NCI-H524 treated with DMSO at 0.1 percent for 48 hours (cell line): ENCODE measurements at regions not wholly inside any gene's neighbourhood (a gene's known extent, or its start where the extent isn't known, plus 50 kb on each side); places are given as distances from the start of the nearest gene placed in this dataset.
"Not testable (repeated sequence)": the region's sequence is repeated elsewhere in the genome, so short reads cannot be mapped to it uniquely, and the experiment has no call there.

ENCODE experiments used
- DNase-seq: peaks from one replicate; lab custom pipeline; 2025; lab: John Stamatoyannopoulos, UW

DNA sequence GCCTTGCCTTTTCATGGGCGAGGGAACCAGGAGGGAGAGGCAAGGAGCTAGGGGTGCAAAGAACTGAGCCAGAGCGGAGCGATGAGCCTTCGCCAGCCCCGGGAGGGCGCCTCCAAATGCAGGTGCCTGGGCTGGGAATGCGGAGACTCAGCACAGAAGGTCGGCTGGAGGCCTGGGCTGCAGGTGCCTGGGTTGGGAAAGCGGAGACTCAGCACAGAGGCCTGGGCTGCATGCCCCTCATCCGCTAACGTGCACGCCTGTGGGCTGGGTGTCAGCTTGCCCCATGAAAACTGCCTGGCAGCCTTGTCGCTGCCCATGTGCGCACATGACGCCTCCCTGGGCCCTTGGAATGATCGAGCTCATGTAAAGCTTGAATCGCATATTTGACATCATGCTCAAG lies 51.8 kb downstream of the POM121L12 start:
- DNase-seq, result no peak

DNA sequence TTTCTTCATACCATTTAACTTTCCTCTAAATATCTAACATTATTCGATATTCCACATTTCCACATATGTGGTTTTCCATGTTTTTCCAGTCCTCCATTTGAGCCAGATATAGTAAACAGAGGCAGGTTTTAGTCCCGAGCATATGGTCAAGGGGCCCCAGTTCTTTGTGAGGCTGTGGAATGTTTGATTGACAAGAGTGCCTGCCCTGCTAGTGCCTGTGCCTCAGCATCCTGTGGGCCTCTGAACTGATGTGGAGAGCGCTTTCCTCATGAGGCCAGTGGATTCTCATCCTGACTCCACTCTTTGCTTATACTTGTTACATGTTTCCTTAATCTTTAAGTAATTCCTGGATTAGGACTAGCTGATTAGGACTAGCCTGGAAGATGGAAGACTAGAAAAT lies 58.8 kb downstream of the POM121L12 start:
- no peak for DNase-seq

DNA sequence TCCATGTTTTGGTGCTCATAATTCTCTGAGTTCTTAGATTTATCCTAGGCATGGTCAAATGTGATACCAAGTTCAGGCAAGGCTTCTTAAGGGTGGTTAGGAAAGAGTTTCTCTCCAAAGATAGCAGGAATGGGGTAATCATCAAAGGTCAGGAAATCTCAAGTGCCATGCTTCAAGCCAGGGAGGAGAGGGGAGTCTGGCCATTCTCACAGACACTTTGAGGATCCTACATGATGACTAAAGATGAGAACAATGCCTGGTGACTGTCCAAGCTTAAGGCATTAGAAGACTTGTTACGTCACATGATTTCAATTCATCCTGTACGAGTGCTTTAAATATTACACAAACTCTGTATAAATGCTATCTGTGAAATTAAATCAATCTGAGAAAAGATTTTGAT lies 59.4 kb downstream of the POM121L12 start:
- DNase-seq, result no peak

DNA sequence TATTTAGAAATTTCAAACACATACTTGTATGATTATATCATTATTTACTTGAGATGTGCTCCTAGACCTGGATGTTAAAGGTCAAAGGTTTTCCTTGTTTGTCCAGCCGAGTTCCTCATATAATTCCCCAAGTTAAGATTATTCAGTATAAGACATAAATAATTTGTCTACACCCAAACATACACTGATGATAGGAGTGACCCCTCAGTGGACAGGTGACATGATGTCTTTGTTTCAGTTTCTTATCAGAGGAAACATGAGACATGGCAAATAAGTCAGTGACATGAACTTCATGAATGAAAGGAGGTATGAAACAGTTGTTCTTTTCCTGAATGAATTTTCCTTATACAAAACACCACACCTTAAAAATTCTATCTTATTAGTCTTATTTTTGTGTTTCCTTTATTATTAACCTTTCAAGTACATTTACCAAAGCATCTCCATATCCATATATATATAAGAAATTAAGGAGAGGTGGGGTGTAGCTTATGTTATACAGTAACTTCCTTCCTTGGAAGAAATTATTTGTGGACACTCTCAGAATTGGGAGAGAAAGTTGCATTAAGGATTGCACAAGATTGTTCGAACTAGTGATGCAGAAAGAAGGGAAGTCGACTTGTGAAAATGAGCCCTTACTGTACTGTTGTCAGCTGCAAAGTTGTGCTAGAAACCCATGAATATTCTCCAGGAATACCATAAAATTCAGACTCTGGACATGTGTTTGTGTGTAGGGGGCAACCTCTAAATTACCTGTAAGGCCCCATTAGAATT lies 60.5 kb downstream of the POM121L12 start:
- no peak for DNase-seq

DNA sequence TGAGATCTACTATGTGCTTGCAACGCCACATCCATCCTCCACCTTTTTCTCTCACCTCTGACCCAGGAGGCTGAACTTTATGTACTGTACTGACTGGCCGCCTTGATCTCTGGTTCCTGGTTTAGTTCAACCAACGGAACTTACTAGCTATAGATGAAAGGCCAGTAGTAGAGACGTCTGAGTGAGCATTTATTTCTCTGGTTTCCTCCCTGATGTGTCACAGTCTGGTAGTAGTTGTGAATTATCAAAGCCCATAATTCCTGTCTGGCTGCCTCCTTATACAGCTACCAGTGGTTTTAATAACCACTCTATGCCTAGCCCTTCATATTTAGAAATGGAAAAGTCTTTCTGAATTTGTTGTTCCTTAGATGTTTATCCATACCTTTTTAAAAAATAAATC lies 64.7 kb downstream of the POM121L12 start:
- DNase-seq, result no peak

DNA sequence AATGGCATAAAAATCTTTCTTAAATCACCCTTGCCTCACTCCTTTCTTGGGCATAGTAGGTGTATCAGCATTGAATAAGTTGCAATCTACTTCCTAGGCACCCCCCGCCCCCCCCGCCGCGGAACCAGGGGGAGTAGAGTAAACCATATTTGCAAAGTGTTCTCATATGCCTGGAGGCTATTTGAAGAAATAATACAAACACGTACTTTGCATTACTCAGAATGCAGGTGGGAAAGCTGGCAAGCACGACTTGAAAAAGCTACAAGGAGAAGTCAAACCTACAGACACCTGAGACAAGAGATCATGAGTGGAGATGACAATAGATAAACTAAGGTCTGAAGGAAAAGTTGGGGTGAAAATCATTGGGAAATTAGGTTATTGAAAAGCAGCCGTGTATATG lies 65.6 kb downstream of the POM121L12 start:
- no peak for DNase-seq

DNA sequence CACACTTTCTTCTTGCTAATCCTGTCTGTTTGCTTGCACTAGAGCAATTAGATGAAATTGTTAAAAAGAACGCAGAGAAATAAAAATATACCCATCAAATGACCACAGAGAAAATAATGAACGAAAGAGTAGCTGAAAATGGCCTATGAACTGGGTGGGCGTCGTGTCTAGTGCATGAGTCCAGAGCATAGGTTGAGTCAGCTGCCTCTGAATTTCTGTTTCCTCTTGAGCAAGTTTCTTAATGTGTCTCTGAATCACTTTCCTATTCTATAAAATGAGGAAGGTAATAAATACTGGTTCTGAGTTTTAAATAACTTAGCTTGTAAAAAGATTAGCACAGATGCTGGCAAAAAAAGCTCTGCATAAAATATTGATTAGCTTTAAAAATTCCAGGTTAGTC lies 75.0 kb downstream of the POM121L12 start:
- no peak for DNase-seq

DNA sequence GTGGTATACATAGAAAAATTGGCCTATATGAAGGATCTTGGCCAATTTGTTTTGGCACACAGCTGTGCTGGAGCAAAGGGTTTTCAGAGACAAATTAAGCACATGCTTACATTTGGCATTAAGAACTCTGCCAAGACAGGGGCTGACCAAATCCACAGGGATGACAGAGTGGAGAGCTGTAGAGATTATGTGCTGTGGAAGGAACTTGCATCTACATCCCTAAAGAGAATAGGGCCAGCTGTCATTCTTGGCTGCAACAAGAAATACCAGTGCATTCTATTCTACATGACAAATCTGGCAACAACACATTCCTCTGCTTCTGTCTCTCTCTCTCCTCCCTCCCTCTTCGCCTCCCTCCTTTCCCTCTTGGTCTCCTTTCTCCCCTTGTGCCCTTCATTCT lies 75.6 kb downstream of the POM121L12 start:
- DNase-seq, result no peak

DNA sequence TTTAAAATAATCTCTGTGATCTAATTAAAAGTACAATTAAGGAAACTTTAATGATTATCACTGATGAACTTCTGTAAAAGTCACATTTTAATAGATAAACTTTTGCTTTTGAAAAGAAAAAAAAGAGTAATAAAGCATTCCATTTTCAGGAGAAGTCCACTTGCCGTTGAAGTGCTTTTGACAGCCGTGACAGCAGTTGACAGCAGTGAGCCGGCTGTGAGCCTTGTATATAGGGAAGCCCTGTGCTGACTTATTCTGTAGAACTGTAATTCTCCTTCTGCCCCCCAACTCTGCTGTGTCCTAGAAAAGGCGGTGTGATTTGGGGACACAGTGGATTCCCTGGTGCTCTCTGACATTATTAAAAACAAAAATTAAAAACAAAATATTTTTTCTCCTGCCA lies 78.0 kb downstream of the POM121L12 start:
- DNase-seq, result no peak

DNA sequence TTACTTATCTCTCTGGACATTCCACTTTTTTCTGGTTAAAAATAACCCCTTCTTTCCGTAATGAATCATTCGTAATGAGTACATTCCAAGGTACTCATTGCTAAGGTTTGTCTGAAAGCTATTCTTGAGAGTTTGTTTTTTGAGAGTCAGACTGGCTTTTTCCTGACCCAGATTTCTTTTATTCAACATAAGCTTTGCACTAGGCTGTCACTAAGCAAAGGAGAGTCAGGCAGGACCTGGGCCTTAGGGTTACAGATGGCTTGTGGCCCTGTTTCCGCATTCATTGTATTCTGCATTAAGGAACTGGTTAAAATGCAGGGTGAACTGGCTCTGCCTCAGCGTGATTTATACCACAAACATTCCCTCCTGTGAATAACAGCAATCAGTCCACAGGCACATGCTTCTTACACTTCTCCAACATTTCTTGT lies 84.1 kb downstream of the POM121L12 start:
- no peak for DNase-seq

DNA sequence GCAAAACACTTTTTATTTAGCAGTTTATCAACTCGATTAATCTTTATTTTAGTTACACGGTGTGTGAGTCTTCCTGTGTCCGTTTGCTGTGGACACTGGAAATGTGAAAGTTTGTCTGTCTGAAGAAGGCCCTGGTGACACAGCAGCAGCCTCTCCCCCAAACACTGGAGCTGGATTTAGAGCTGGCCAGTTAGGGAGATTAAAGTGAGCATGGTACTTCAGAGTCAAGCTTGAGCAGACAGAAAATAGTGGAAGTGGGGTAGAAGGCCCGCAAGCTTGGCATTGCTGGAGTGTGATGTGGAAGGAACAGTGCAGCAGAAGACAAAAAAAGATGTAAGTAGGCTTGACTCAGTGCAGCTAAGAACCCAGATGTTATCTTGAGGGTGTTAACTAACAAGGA lies 85.9 kb downstream of the POM121L12 start:
- DNase-seq, result no peak

DNA sequence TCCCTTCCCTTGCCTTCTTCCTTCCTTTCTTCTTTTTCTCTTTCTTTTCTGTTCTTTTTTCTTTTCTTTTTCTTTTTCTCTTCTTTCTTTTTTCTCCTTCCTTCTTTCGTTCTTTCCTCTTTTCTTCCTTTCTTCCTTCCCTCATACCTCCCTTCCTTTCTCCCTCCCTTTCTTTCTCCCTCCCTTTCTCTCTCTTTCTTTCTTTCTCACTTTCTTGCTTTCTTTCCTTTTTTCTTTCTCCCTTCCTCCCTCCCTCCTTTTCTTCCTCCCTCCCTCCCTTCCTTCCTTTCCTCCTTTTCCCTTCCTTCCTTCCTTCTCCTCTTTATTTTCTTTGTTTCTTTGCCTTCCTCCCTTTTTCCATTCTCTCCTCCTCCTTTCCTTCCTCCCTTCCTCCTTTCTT lies 96.3 kb downstream of the POM121L12 start:
- no peak for DNase-seq

DNA sequence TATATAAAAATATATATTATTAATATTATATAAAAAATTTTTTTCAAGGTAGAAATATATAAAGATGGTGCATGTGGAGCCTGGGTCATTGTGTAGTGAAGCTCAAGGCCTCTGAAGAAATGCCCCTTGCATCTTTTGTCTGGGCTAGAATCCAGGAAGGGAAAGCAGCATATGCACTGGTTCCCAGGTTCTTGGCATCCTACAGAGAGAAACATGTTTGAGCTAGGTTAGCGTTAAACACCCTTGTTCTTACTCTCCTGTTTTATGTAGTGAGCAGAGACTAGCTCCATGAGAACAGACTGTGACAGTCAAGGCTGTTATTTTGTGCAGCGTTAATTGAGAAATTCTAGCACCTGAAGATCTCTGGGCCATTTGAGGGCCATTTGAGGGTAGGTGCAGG lies 116.1 kb downstream of the POM121L12 start:
- no peak for DNase-seq

DNA sequence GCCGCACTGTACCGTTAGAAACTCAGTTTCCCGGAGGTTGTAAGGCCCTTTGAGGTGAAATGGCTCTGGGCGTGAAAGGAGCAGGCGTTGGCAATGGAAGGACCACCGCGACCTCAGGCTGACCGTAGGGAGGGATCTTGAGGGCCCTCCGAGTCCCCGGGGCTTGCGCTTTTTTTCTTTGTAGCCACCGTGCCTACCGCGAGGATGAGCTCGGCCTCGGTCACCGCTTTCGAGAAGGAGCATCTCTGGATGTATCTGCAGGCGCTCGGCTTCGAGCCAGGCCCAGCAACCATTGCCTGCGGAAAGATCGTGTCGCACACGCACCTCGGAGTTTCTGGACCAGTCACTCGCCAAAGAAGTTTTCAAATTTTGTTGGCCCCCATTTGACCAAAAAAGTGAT lies 151.8 kb downstream of the POM121L12 start:
- not testable (repeated sequence) for DNase-seq

DNA sequence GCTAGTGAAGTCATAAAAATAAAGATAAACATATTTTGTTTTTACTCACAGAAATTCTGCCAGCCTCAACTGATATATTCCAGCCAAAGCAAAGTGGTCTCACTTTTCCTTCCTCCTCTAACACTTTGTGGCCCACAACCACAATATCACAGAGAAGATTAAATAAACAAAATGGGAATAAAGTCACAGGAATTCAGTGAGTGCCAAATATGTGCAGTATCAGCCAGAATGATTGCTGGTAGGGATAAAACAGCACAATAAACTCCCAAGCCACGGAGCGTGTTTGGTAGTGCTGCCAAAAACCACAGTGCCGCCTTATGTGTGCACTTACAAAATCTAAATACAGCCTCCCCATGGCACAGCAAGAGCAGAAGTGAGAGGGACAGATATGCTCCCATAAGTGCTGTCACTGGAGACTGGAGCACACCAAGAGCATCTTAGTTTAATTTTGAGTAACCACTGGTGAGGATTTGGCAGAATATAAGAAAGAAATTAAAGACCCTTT lies 155.8 kb downstream of the POM121L12 start:
- no peak for DNase-seq

DNA sequence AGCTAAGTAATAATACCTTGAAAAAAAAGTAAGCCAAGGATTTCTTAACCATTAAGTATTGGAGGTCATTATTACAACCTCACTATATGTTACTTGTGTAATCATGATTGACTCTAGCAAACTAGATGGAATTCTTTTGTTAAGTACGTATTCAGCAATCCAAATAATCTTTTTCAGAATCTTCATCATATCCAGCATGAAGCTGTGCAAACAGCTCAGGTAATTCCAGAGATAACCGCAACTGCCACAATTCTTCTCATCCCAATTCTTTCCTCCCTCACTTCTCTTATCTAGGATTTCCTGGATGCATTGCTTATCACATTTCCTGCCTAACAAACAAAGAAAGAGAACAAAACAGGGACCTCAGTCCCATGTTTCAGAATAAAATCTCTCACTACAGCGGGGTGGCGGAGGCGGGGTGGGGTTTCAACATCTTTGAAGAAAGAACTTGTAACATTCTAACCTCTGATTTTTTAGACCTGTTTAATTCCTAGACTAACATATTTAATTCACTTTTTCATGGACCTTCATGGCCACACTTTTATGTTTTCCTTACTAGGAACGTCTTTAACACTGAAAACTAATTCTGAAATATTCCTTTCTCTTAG lies 156.5 kb downstream of the POM121L12 start:
- DNase-seq, result no peak

DNA sequence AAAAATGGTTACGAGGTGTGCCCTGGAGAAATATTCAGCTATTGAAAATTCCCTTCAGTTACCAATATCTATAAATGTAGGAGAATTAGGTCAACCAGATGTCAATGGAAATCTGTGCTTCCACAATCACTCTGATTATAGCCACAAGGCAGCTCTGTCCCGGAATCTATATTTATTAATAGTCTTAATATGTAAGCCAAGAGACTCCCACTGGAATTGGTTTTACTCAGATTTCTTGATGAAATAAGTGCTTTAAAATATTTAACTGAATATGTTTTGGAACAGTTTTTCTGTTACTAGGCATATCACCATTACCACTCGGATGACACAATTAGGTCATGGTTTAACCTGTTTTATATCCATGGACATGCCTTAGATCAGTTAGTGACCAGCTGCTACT lies 169.6 kb downstream of the POM121L12 start:
- DNase-seq, result no peak

DNA sequence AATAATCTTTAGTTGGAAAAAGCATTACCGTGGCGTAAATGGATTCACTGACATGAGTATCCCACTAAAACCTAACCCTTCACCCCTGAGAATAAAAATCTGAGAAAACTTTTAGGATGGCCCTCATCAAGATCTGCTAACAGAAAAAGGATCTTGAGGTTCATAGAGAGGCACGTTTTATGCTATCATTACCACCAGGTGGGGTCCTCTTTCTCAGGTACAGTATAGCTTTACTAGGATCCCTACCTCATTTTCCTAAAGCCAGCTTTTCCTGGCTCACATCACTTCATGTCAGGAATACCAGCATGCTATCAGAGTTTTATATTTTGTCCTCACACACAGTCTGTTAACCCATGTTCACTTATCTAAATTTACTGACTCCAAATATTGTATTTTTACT lies 173.7 kb downstream of the POM121L12 start:
- DNase-seq, result no peak

DNA sequence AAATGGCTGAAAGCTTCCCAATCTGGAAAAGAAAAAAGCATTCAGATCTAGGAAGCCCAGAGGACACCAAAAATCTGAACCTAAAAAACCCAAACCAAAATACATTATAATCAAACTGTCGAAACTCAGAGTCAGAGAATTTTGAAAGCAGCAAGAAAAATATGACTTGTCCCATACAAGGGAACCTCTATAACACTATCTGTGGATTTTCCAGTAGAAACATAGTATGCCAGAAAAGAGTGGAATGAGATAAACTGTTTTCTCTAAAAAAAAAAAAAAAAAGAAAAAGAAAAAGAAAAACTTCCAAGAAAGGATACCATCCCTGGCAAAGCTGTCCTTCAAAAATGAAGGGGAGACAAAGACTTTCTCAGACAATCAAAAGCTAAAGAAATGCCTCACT lies 179.0 kb downstream of the POM121L12 start:
- DNase-seq, result no peak

DNA sequence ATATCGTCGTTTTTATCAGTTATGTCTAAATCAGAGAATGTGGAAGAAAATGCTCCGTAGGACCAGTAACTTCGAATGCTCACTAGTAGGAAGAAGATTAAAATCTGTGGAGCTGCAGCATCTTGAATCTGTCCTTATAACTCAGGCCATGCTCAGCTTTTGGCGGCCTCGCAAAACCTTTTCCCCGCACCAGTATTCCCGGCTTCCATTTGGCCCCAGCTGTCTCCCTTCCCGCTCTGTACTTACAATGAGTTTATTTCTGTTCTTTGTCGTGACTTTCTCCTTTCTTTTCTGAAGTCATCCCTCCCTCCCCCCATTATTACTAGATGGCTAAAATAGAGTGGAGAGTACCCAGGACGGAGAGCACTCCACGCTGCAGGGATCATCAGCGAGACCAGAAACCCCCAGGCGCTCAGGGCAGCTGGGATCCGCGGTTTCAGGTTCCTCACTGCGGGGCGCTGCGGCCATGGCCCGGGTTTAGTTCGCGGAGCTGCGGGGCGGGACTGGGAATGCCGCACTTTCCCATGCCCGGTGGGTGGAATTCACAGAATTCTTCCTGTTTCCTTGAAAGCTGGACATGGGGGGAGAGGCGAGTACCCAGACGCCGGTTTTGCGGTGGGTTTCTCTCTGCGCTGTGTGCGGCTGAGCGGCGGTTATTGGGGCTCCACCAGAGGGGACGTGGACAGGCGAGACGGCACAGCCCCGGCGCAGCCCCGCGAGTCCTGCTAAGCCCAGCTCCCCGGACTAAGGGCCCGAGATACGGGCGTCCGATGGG lies 183.5 kb downstream of the POM121L12 start:
- DNase-seq, result no peak

DNA sequence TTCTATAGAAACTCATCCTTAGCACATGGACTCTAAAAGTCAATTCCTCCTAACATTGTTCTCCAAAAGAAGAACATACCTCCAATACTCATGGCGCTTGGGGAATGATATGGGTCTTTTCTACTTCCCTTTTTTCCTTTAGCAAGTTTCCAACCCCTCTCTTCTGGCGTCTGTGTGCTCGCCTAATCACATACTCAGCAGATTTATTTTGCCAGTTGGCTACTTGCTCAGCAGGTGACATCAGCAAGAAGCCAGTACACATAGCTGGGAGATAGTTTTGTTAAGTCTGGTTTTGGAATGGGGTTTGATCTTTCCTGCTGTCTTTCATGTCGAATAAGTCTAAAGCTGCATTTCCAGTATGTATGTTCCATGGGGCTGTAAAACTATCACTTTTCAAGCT lies 193.8 kb downstream of the POM121L12 start:
- DNase-seq, result no peak

DNA sequence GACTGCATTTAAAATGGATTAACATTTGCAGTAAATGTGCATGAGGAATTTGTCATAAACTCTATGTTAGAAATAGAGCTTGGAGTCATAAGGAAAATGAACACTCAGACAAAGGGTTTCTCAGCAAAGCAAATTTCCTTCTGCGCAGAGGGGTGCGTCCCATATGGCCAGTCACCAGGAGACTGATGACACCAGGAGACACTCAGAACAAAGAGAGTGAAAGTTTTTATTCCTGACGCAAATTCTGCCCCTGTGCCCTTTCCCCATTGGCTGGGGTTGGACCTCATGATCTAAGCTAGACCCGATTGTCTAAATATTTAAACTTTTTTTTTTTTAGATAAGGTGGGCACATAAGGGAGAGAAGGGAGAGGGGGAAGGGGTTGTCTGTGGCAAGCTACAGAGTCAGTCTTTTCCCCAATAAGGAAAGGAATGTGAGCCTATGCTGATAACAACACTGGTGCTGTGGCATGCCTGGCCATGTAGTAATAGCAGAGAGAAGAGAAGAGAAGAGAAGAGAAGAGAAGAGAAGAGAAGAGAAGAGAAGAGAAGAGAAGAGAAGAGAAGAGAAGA lies 202.0 kb downstream of the POM121L12 start:
- DNase-seq, result no peak
